ENCODE measurements at regions not wholly inside any gene's neighbourhood (a gene's known extent, or its start where the extent isn't known, plus 50 kb on each side); places are given as distances from the start of the nearest gene placed in this dataset.

- intact Hi-C loops (cut with micrococcal nuclease; ENCODE audit: unreplicated experiment) (no loop called here), in situ Hi-C loops (cut with HindIII; ENCODE audit: extremely low pct_ligation_motif_present, low pct_unique_long_range_greater_than_20kb) (no loop called here)
- Histone ChIP-seq H3K4me1 (ENCODE audit: insufficient read depth, low read length) (no peaks in the 10 kb centered on the region), H3K9me3 (ENCODE audit: low read length) (no peaks in the 10 kb centered on the region), H3K27me3 (ENCODE audit: control insufficient read depth in 1 of 2, insufficient read depth in 2 of 2, low read length in 2 of 2) (no peaks in the 10 kb centered on the region), H3K9ac (ENCODE audit: insufficient read depth, low read depth, low read length) (no peak overlapping the region), H3K4me2 (ENCODE audit: low read depth, low read length) (no peak overlapping the region), H3K27ac (ENCODE audit: extremely low read length, insufficient read depth, low read length) (no peak overlapping the region), H3K4me3 (replicated peaks in 1 of 3; ENCODE audit: insufficient read depth in 1 of 3, low read depth in 2 of 3, low read length in 3 of 3) (no peak overlapping the region), H3K36me3 (replicated peaks in 1 of 2; ENCODE audit: control insufficient read depth in 1 of 2, insufficient read depth in 2 of 2, low read length in 2 of 2) (no peaks in the 10 kb centered on the region), H2AFZ (ENCODE audit: low read length) (no peak overlapping the region), H3K79me2 (ENCODE audit: insufficient read depth, low read length) (no peaks in the 10 kb centered on the region), H4K20me1 (ENCODE audit: insufficient read depth, low read length) (no peaks in the 10 kb centered on the region)
- FAIRE-seq (no peak), DNase-seq (ENCODE audit: low spot score) (no peak), ATAC-seq (no peak)
- CTCF ChIA-PET (ENCODE audit: low intra/inter-chr PET ratio, low total read pairs): no interaction called here
- WGBS (ENCODE audit: low lambda C conversion rate): 82% methylated on average over 6 of the region's 6 CpGs
- POLR2A ChIA-PET: no interaction called here
- BruUV-seq (replicated peaks): no TSS peak
- TF ChIP-seq AKNA (CRISPR knock-in tag; IDR thresholded peaks at IDR 0.05; ENCODE audit: borderline replicate concordance) (no peak), ZSCAN12 (CRISPR knock-in tag; IDR thresholded peaks at IDR 0.05) (no peak), PRPF4 (IDR thresholded peaks at IDR 0.05; ENCODE audit: low read depth, low read length, poor library complexity, severe bottlenecking) (no peak), ZEB1 (IDR thresholded peaks at IDR 0.05; ENCODE audit: insufficient replicate concordance, low read depth) (no peak), ZFYVE20 (CRISPR knock-in tag; IDR thresholded peaks at IDR 0.05; ENCODE audit: borderline replicate concordance, low read depth) (no peak), EHMT2 (IDR thresholded peaks at IDR 0.05; ENCODE audit: borderline replicate concordance, low read depth, low read length) (no peak), SP1 (IDR thresholded peaks at IDR 0.05) (no peak), SP1 (CRISPR knock-in tag; IDR thresholded peaks at IDR 0.05) (no peak), ZNF138 (CRISPR knock-in tag; IDR thresholded peaks at IDR 0.05; ENCODE audit: low read depth) (no peak), ZNF850 (CRISPR knock-in tag; conservative IDR thresholded peaks at IDR 0.05) (no peak), DDIT3 (CRISPR knock-in tag; IDR thresholded peaks at IDR 0.05) (no peak), SOX13 (IDR thresholded peaks at IDR 0.05) (no peak), SOX13 (CRISPR knock-in tag; conservative IDR thresholded peaks at IDR 0.05 in 1 of 2, IDR thresholded peaks at IDR 0.05 in 1 of 2) (no peak), SNAPC2 (CRISPR knock-in tag; IDR thresholded peaks at IDR 0.05) (no peak), RFXANK (CRISPR knock-in tag; IDR thresholded peaks at IDR 0.05) (no peak), PCBP1 (IDR thresholded peaks at IDR 0.05; ENCODE audit: borderline replicate concordance, low read depth, low read length) (no peak), ZNF713 (CRISPR knock-in tag; IDR thresholded peaks at IDR 0.05) (no peak), ZNF589 (CRISPR knock-in tag; conservative IDR thresholded peaks at IDR 0.05) (no peak), ATF7 (IDR thresholded peaks at IDR 0.05) (no peak), ATF7 (CRISPR knock-in tag; IDR thresholded peaks at IDR 0.05) (no peak)
Observed at GRCh38 chr13:99871249-99871898, 100.2 kb downstream of the ZIC5 start.
